ENCODE measurements at regions not wholly inside any gene's neighbourhood (a gene's known extent, or its start where the extent isn't known, plus 50 kb on each side); places are given as distances from the start of the nearest gene placed in this dataset.

DNA sequence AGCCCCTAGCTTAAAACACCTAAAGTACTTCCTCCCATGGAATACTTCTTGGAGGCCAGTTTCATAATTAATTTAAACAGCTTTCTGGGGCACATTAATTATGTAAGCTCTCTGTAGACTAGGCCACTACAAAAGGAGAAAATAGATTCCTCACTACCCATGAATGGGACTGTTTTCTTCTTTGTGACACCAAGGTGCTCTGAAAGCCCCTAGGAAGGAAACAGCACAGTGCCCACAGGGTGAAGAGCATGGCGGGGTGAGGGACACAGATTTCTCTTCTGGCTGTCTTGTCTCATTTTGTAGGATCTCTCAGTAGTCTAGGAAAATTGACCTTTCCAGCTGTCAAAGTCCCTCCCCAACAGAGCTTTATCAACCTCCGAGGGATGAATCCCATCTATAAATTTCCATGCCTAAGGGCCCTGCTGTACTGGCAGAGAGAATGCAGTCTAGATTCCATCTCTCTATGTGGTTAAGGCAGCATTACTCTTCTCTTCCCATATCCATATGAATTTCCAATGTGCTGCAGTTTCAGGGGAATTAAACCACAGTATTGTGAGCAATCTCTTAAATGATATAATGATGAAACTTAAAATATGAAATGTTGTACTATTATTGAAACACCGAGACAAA is 183.6 kb upstream of the GRIP1 start:
- no peak for ATAC-seq
- no peak overlapping the region for H3K4me3 ChIP-seq
- TF ChIP-seq CTCF (IDR thresholded peaks at IDR 0.05) (no peak), POLR2A (IDR thresholded peaks at IDR 0.05) (no peak)
- H3K9me3 ChIP-seq = no peaks in the 10 kb centered on the region
- H3K27ac ChIP-seq = no peak overlapping the region
- intact Hi-C loops (cut with DNase I) = loop anchor here in 9 of 10 donors (5.0 to 10.0 kb wide), 5 partner anchors 168 to 1970 kb away; no protein-coding TSS in a partner anchor
- peaks cover 0 to 12% (median 0%) of the 10 kb centered on the region in 9 donors for H3K27me3 ChIP-seq
- WGBS, 4 donors = 78 to 89% (median 85%) methylated on average over 3 of the region's 3 CpGs
- no peaks in the 10 kb centered on the region for H3K4me1 ChIP-seq
- DNase-seq = no peak
- H3K36me3 ChIP-seq = no peaks in the 10 kb centered on the region

GRCh38 chr12:66863276-66863675 is 184.4 kb upstream of the GRIP1 start:
- Histone ChIP-seq H3K36me3 (no peaks in the 10 kb centered on the region), H3K27ac (no peak overlapping the region), H3K9me3 (no peaks in the 10 kb centered on the region), H3K27me3 (peaks cover 0 to 17% (median 0%) of the 10 kb centered on the region in 9 donors), H3K4me1 (no peaks in the 10 kb centered on the region), H3K4me3 (no peak overlapping the region)
- no peak for DNase-seq
- intact Hi-C loops (cut with DNase I) = loop anchor here in 9 of 10 donors (5.0 to 10.0 kb wide), 5 partner anchors 168 to 1971 kb away; no protein-coding TSS in a partner anchor
- TF ChIP-seq POLR2A (IDR thresholded peaks at IDR 0.05) (no peak), CTCF (IDR thresholded peaks at IDR 0.05) (no peak)
- no peak for ATAC-seq
- WGBS, 4 donors = 2 to 58% (median 39%) methylated on average over 1 of the region's 1 CpG

DNA sequence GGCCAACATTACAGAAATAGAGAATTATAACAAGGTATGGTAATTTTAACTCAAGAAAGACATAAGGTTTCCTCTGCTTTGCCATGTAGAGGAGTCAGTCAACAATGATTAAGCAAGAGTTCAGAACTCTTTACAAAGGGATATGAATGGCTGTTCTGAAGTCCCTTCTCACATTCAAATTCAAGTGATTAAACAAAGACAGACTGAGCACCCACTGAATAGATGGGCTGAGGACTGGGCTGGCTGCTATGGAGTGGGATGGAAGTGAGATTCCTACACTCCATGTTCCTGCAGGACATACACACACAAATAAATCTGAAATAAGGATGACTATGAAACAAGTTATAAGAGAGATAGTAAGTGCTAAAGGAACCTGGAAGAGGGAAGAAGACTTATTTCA is 199.0 kb upstream of the GRIP1 start:
- ATAC-seq (no peak), DNase-seq (no peak)
- H3K4me1 ChIP-seq = no peaks in the 10 kb centered on the region
- peaks cover 0 to 8% (median 0%) of the 10 kb centered on the region in 9 donors for H3K27me3 ChIP-seq
- intact Hi-C loops (cut with DNase I) = no loop called here
- H3K36me3 ChIP-seq = no peaks in the 10 kb centered on the region
- H3K9me3 ChIP-seq = no peaks in the 10 kb centered on the region
- TF ChIP-seq POLR2A (IDR thresholded peaks at IDR 0.05) (no peak), CTCF (IDR thresholded peaks at IDR 0.05) (no peak)
- no peak overlapping the region for H3K27ac ChIP-seq
- H3K4me3 ChIP-seq = no peak overlapping the region

- Histone ChIP-seq H3K4me1 (no peaks in the 10 kb centered on the region), H3K9me3 (no peaks in the 10 kb centered on the region), H3K27me3 (peaks cover 0 to 8% (median 0%) of the 10 kb centered on the region in 9 donors), H3K4me3 (no peak overlapping the region), H3K36me3 (no peaks in the 10 kb centered on the region), H3K27ac (no peak overlapping the region)
- TF ChIP-seq POLR2A (IDR thresholded peaks at IDR 0.05) (no peak), CTCF (IDR thresholded peaks at IDR 0.05) (no peak)
- no peak for ATAC-seq
- intact Hi-C loops (cut with DNase I) = no loop called here
- 46 to 54% (median 51%) methylated on average over 4 of the region's 4 CpGs for WGBS, 4 donors
- no peak for DNase-seq
Observed at GRCh38 chr12:66879409-66879808, 200.5 kb upstream of the GRIP1 start.
